Rectal smooth muscle tissue (tissue), 1 donor: ENCODE measurements at regions not wholly inside any gene's neighbourhood (a gene's known extent, or its start where the extent isn't known, plus 50 kb on each side); places are given as distances from the start of the nearest gene placed in this dataset.

ENCODE experiments used
- H3K27ac ChIP-seq: one replicate; pipeline ENCODE4 v1.7.0; 2013; ENCODE audit warnings: low read depth, low read length, inconsistent platforms
- H3K27me3 ChIP-seq: one replicate; pipeline ENCODE4 v1.7.0; 2013; ENCODE audit warnings: low read length; ENCODE audit not compliant: control insufficient read depth, insufficient read depth
- H3K36me3 ChIP-seq: one replicate; pipeline ENCODE4 v1.7.0; 2013; ENCODE audit warnings: low read length; ENCODE audit not compliant: control insufficient read depth, insufficient read depth
- H3K4me1 ChIP-seq: one replicate; pipeline ENCODE4 v1.7.0; 2013; ENCODE audit warnings: low read length; ENCODE audit not compliant: control insufficient read depth, insufficient read depth
- H3K4me3 ChIP-seq: one replicate; pipeline ENCODE4 v1.7.0; 2013; ENCODE audit warnings: low read length
- H3K9ac ChIP-seq: one replicate; pipeline ENCODE4 v1.7.0; 2013; ENCODE audit warnings: low read length

GRCh38 chr7:155360495-155361345, 63.0 kb downstream of the INSIG1 start:
- no peaks in the 10 kb centered on the region for H3K4me1 ChIP-seq
- no peak overlapping the region for H3K4me3 ChIP-seq
- no peak overlapping the region for H3K27ac ChIP-seq
- no peaks in the 10 kb centered on the region for H3K36me3 ChIP-seq
- no peak overlapping the region for H3K9ac ChIP-seq
- H3K27me3 ChIP-seq: peaks cover 20% of the 10 kb centered on the region

GRCh38 chr7:155361346-155361680, 63.6 kb downstream of the INSIG1 start:
- H3K27ac ChIP-seq: no peak overlapping the region
- no peaks in the 10 kb centered on the region for H3K4me1 ChIP-seq
- peaks cover 20% of the 10 kb centered on the region for H3K27me3 ChIP-seq

GRCh38 chr7:155361947-155362346, 64.3 kb downstream of the INSIG1 start:
- Histone ChIP-seq H3K4me1 (no peaks in the 10 kb centered on the region), H3K4me3 (no peak overlapping the region), H3K9ac (no peak overlapping the region), H3K36me3 (no peaks in the 10 kb centered on the region), H3K27ac (no peak overlapping the region), H3K27me3 (peaks cover 20% of the 10 kb centered on the region)

More at GRCh38 chr7:155361346-155361680, 63.6 kb downstream of the INSIG1 start:
- Histone ChIP-seq H3K9ac (no peak overlapping the region), H3K4me3 (no peak overlapping the region), H3K36me3 (no peaks in the 10 kb centered on the region)

- H3K9ac ChIP-seq: no peak overlapping the region
- no peak overlapping the region for H3K27ac ChIP-seq
- H3K4me1 ChIP-seq: no peaks in the 10 kb centered on the region
- no peak overlapping the region for H3K4me3 ChIP-seq
- peaks cover 19% of the 10 kb centered on the region for H3K27me3 ChIP-seq
- H3K36me3 ChIP-seq: no peaks in the 10 kb centered on the region
Measured at GRCh38 chr7:155362380-155363145, 64.9 kb downstream of the INSIG1 start.

- Histone ChIP-seq H3K27me3 (peaks cover 13% of the 10 kb centered on the region), H3K4me1 (no peaks in the 10 kb centered on the region), H3K27ac (no peak overlapping the region), H3K9ac (no peak overlapping the region), H3K4me3 (no peak overlapping the region), H3K36me3 (no peaks in the 10 kb centered on the region)
Measured at GRCh38 chr7:155363146-155363539, 65.5 kb downstream of the INSIG1 start.

GRCh38 chr7:155363852-155364600, 66.3 kb downstream of the INSIG1 start:
- no peak overlapping the region for H3K4me3 ChIP-seq
- H3K27me3 ChIP-seq: peaks cover 12% of the 10 kb centered on the region
- no peak overlapping the region for H3K9ac ChIP-seq
- no peaks in the 10 kb centered on the region for H3K4me1 ChIP-seq
- no peaks in the 10 kb centered on the region for H3K36me3 ChIP-seq
- H3K27ac ChIP-seq: no peak overlapping the region

GRCh38 chr7:155365146-155365874, 67.6 kb downstream of the INSIG1 start:
- H3K27ac ChIP-seq: no peak overlapping the region
- no peak overlapping the region for H3K4me3 ChIP-seq
- H3K36me3 ChIP-seq: no peaks in the 10 kb centered on the region
- no peak overlapping the region for H3K9ac ChIP-seq
- no peaks in the 10 kb centered on the region for H3K4me1 ChIP-seq
- H3K27me3 ChIP-seq: peaks cover 16% of the 10 kb centered on the region

- H3K4me1 ChIP-seq: no peaks in the 10 kb centered on the region
- H3K27me3 ChIP-seq: peaks cover 37% of the 10 kb centered on the region
- no peak overlapping the region for H3K4me3 ChIP-seq
- H3K9ac ChIP-seq: no peak overlapping the region
- H3K27ac ChIP-seq: no peak overlapping the region
- no peaks in the 10 kb centered on the region for H3K36me3 ChIP-seq
Measured at GRCh38 chr7:155368894-155369600, 71.4 kb downstream of the INSIG1 start.

GRCh38 chr7:155369766-155370165, 72.1 kb downstream of the INSIG1 start:
- H3K9ac ChIP-seq: no peak overlapping the region
- H3K36me3 ChIP-seq: no peaks in the 10 kb centered on the region
- H3K4me3 ChIP-seq: no peak overlapping the region
- no peak overlapping the region for H3K27ac ChIP-seq
- no peaks in the 10 kb centered on the region for H3K4me1 ChIP-seq
- H3K27me3 ChIP-seq: peaks cover 42% of the 10 kb centered on the region

- Histone ChIP-seq H3K27ac (no peak overlapping the region), H3K4me3 (no peak overlapping the region), H3K27me3 (peaks cover 49% of the 10 kb centered on the region), H3K9ac (no peak overlapping the region), H3K4me1 (no peaks in the 10 kb centered on the region), H3K36me3 (no peaks in the 10 kb centered on the region)
Measured at GRCh38 chr7:155371331-155371883, 73.7 kb downstream of the INSIG1 start.
